Activated CD4-positive, alpha-beta T cell treated with anti-CD3 and anti-CD28 coated beads, Interleukin-2, amount 50 U/mL, for 48 hours (primary cell): ENCODE measurements at regions not wholly inside any gene's neighbourhood (a gene's known extent, or its start where the extent isn't known, plus 50 kb on each side); places are given as distances from the start of the nearest gene placed in this dataset.
"Not testable (repeated sequence)": the region's sequence is repeated elsewhere in the genome, so short reads cannot be mapped to it uniquely, and the experiment has no call there.

ENCODE experiments used
- DNase-seq, 2 experiments: peaks; one replicate each; pipeline ENCODE4 v3.0.0-alpha.2; 2020

DNA sequence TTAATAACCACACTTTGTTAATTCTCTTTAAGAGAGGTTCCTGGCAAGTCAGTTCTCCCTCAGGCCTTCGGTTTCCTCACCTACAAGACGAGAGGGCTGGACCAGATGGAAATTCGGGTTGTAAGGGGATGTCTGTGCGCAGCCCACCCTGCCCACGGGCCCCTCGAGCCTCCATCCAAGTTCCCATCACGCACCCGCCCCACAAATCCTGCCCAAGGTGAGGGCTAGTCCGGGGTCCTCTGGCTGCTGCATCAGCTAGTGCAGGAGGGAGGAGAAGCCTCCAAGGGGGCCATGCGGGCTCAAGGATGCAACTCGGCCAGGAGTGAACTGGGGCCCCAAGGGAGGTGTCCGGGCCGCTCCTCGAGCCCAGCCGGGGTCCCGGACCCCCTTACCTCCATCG is 169.6 kb upstream of the TP53TG3 start:
- not testable (repeated sequence) for DNase-seq

DNA sequence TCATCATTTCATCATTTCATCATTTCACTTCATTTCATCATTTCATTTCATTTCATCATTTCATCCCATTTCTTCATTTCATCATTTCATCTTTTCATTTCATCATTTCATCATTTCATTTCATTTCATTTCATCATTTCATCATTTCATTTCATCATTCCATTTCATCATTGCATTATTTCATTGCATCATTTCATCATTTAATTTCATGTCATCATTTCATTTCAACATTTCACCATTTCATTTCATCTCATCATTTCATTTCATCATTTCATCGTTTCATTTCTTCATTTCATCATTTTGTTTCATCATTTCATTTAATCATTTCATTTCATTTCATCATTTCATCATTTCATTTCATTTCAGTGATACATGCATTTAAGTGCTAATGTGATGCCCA is 166.9 kb upstream of the TP53TG3 start:
- not testable (repeated sequence) for DNase-seq

DNA sequence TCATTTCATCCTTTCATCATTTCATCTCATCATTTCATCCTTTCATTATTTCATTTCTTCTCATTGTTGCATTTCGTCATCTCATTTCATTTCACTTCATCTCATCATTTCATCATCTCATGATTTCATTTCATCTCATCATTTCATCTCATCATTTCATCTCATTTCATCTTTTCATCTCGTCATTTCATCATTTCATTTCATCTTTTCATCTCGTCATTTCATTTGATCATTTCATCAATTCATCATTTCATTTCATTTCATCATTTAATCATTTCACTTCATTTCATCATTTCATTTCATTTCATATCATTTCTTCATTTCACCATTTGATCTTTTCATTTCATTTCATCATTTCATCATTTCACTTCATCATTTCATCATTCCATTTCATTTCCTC is 131.3 kb upstream of the TP53TG3 start:
- not testable (repeated sequence) for DNase-seq

- not testable (repeated sequence) for DNase-seq
These were observed 129.7 kb upstream of the TP53TG3 start for GRCh38 chr16:32805639-32806038.
